Mucosa of descending colon (tissue), 3 donors: ENCODE measurements at regions not wholly inside any gene's neighbourhood (a gene's known extent, or its start where the extent isn't known, plus 50 kb on each side); places are given as distances from the start of the nearest gene placed in this dataset.

Experiments
- ATAC-seq: fragments of 200-7000 bp; cut with Tn5 transposase; one replicate; pipeline ENCODE4 v1.9.1; 2020; ENCODE audit warnings: mild to moderate bottlenecking, moderate library complexity
- DNase-seq, 3 donors: peaks; one replicate each; pipeline ENCODE4 v3.0.0-alpha.2; 2020
- H3K36me3 ChIP-seq: fragments of 200-600 bp; one replicate; pipeline ENCODE4 v1.8.0; 2021; ENCODE audit warnings: low read depth, mild to moderate bottlenecking
- H3K4me1 ChIP-seq: fragments of 200-600 bp; one replicate; pipeline ENCODE4 v1.8.0; 2021; ENCODE audit warnings: low read depth, mild to moderate bottlenecking
- H3K4me3 ChIP-seq: fragments of 200-600 bp; one replicate; pipeline ENCODE4 v1.8.0; 2021; ENCODE audit warnings: mild to moderate bottlenecking
- H3K9me3 ChIP-seq: fragments of 200-600 bp; one replicate; pipeline ENCODE4 v1.8.0; 2021; ENCODE audit warnings: mild to moderate bottlenecking
- CTCF ChIP-seq: fragments of 200-600 bp; IDR thresholded peaks from one replicate; pipeline ENCODE4 v1.8.0; 2022; ENCODE audit warnings: antibody characterized with exemption, mild to moderate bottlenecking
- intact Hi-C, 2 donors: fragments of 100-400 bp; cut with DNase I in 1 of 2; cut with micrococcal nuclease in 1 of 2; formaldehyde crosslinking; loops; one replicate each; pipeline versions ENCODE4 v1.11.0 to v1.11.1; 2022; cut with DNase I, micrococcal nuclease
- donor health status: DM: no; HTN: no; CAD: no; lungs with moderate emphysema.
- donor health status: DM: no; HTN: no; CAD: no.
- donor health status: DM: no; HTN: yes; CAD: no.

- ATAC-seq (no peak), DNase-seq (no peak)
- Histone ChIP-seq H3K9me3 (no peaks in the 10 kb centered on the region), H3K36me3 (no peaks in the 10 kb centered on the region), H3K4me3 (no peak overlapping the region), H3K4me1 (no peaks in the 10 kb centered on the region)
- TF ChIP-seq CTCF, result no peak
- intact Hi-C loops, result no loop called here
Measured at GRCh38 chr11:92775003-92775676, 194.3 kb upstream of the MTNR1B start.

GRCh38 chr11:92776676-92777075 lies 192.8 kb upstream of the MTNR1B start:
- DNase-seq (no peak), ATAC-seq (no peak)
- H3K4me1 ChIP-seq, result no peaks in the 10 kb centered on the region
- H3K9me3 ChIP-seq, result no peaks in the 10 kb centered on the region
- TF ChIP-seq CTCF, result no peak
- no peaks in the 10 kb centered on the region for H3K36me3 ChIP-seq
- no peak overlapping the region for H3K4me3 ChIP-seq
- intact Hi-C loops, result no loop called here

GRCh38 chr11:92779746-92780145 lies 189.7 kb upstream of the MTNR1B start:
- TF ChIP-seq CTCF, result no peak
- intact Hi-C loops, result no loop called here
- Histone ChIP-seq H3K4me3 (no peak overlapping the region), H3K4me1 (no peaks in the 10 kb centered on the region), H3K9me3 (no peaks in the 10 kb centered on the region), H3K36me3 (no peaks in the 10 kb centered on the region)
- ATAC-seq (no peak), DNase-seq (no peak)

- no peak for DNase-seq
- H3K9me3 ChIP-seq, result no peaks in the 10 kb centered on the region
- TF ChIP-seq CTCF, result no peak
- no peaks in the 10 kb centered on the region for H3K4me1 ChIP-seq
- no peak for ATAC-seq
- H3K4me3 ChIP-seq, result no peak overlapping the region
- no peaks in the 10 kb centered on the region for H3K36me3 ChIP-seq
- intact Hi-C loops, result no loop called here
Measured at GRCh38 chr11:92781151-92781550, 188.3 kb upstream of the MTNR1B start.

GRCh38 chr11:92782806-92783205 lies 186.6 kb upstream of the MTNR1B start:
- DNase-seq, result no peak
- Histone ChIP-seq H3K4me3 (no peak overlapping the region), H3K9me3 (no peaks in the 10 kb centered on the region), H3K4me1 (no peaks in the 10 kb centered on the region), H3K36me3 (no peaks in the 10 kb centered on the region)
- intact Hi-C loops, result no loop called here
- no peak for ATAC-seq
- TF ChIP-seq CTCF, result no peak

- Histone ChIP-seq H3K4me1 (no peaks in the 10 kb centered on the region), H3K4me3 (no peak overlapping the region), H3K36me3 (no peaks in the 10 kb centered on the region), H3K9me3 (no peaks in the 10 kb centered on the region)
- TF ChIP-seq CTCF, result no peak
- DNase-seq (no peak), ATAC-seq (no peak)
- intact Hi-C loops, result no loop called here
Measured at GRCh38 chr11:92784331-92784730, 185.1 kb upstream of the MTNR1B start.
